ENCODE measurements at regions not wholly inside any gene's neighbourhood (a gene's known extent, or its start where the extent isn't known, plus 50 kb on each side); places are given as distances from the start of the nearest gene placed in this dataset.
"Not testable (repeated sequence)": the region's sequence is repeated elsewhere in the genome, so short reads cannot be mapped to it uniquely, and the experiment has no call there.

GRCh38 chr9:87049929-87050608, 102.8 kb upstream of the GAS1 start:
- DNase-seq: not testable (repeated sequence)

DNA sequence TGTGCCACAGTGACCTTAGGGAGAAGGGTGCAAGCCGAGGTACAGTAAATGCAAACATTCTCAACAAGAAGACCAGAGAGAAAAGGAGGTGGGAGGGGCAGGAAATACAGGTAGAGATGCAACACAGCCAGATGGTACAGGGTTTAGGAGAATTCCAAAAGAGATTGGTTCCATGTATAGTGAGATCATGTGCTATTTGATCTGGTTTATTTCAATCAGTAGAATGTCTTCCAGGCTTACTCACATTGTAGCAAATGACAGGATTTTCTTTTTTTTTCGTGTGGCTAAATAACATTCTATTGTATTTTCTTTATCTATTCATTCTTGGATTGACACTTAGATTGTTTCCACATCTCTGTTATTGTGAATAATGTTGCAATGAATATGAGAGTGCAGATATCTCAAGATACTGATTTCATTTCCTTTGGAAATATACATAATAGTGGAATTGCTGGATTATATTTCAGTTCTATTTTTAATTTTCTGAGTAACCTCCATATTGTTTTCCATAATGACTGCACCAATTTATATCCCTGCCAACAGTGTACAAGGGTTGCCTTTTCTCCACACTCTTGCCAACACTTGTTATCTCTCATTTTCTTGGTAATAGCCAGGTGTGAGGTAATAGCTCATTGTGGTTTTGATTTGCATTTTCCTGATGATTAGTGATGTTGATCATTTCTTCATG, 107.8 kb upstream of the GAS1 start:
- DNase-seq: no peak

GRCh38 chr9:87059772-87060171, 112.5 kb upstream of the GAS1 start:
- DNase-seq: no peak

- no peak for DNase-seq
These were observed 115.4 kb upstream of the GAS1 start for GRCh38 chr9:87062746-87063145.

DNA sequence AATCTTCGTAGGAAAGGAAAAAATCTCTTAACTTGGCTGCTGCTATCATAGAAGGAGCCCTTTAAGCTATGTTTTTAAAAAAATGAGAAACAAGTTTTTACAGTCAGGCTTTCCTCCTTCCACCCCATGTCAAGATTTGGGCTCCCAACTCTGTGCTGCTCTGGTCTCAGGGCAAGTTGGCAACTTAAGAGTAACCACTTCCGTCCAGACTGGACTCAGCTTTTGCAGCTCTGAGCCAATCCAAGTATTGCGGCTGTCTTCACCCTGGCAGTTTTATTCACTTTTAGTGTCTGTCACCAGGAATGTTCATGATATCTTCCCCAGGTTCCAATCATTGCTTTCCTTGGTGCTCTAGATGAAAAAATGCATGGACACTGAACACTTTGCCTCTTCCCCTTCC, 115.9 kb upstream of the GAS1 start:
- DNase-seq: no peak

- DNase-seq: no peak
These were observed 116.6 kb upstream of the GAS1 start for GRCh38 chr9:87063871-87064270.

GRCh38 chr9:87064311-87064710, 117.0 kb upstream of the GAS1 start:
- DNase-seq: no peak

DNA sequence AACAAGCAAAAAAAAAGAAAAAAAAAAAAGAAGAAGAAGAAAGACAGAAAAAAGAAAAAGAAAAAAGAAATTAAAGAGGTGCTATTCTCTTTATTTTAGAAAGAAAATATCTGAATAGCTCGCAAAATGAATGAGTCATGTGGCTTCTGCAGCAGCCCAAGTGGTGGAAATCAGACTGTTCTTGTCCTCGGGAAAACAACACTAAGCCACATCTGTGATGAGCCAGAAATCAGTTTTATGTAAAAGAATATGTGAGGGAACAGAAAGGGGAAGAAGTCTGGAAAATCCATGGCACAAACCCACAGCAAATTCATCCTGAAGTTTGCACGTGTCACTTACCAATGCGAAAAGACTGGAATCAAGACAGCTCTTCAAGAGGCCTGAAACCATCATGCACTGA, 118.7 kb upstream of the GAS1 start:
- no peak for DNase-seq

DNA sequence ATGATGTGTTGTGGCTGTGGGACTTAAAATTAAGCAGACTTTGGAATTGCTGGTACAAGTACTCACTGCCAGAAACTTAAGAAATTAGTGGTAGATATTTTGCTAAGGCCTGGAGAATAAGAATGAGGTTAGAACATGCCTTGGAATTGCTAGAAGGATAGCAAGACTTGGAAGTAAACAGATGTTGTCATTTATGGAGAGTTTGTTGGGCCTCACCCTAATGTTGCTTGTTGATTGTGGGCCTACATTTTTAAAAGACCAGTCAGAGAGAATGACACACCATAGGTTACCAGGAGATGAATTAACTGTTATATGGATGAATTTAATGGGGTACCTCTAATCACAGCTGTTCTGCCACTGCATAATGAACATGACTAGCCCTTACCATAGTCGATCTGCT, 120.1 kb upstream of the GAS1 start:
- no peak for DNase-seq

- DNase-seq: no peak
These were observed 121.0 kb upstream of the GAS1 start for GRCh38 chr9:87068177-87068840.

GRCh38 chr9:87069690-87070089, 122.4 kb upstream of the GAS1 start:
- DNase-seq: no peak

GRCh38 chr9:87070336-87070735, 123.0 kb upstream of the GAS1 start:
- no peak for DNase-seq

- no peak for DNase-seq
These were observed 124.2 kb upstream of the GAS1 start for GRCh38 chr9:87071473-87071872.

DNA sequence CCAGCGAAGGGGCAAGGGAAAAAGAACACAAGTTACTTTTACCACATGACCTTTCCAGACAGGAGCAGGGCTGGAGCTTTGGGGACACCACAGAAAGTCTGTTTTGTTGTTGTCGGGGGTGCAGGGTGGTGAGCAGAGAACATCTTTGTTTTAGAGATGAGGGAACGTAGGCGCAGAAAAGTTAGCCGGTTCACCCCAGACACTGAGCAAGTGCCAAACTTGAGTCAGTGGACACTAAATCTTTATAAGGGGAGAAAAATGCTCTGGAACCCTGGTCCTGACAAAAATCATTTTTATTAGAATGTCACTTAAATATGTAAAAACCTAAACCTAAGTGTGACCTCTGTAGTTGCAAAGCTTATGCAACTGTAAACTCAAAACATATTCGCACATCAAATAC, 126.4 kb upstream of the GAS1 start:
- no peak for DNase-seq

GRCh38 chr9:87075537-87075936, 128.2 kb upstream of the GAS1 start:
- DNase-seq: no peak

- no peak for DNase-seq
These were observed 129.5 kb upstream of the GAS1 start for GRCh38 chr9:87076825-87077224.

GRCh38 chr9:87077986-87078385, 130.7 kb upstream of the GAS1 start:
- DNase-seq: no peak

DNA sequence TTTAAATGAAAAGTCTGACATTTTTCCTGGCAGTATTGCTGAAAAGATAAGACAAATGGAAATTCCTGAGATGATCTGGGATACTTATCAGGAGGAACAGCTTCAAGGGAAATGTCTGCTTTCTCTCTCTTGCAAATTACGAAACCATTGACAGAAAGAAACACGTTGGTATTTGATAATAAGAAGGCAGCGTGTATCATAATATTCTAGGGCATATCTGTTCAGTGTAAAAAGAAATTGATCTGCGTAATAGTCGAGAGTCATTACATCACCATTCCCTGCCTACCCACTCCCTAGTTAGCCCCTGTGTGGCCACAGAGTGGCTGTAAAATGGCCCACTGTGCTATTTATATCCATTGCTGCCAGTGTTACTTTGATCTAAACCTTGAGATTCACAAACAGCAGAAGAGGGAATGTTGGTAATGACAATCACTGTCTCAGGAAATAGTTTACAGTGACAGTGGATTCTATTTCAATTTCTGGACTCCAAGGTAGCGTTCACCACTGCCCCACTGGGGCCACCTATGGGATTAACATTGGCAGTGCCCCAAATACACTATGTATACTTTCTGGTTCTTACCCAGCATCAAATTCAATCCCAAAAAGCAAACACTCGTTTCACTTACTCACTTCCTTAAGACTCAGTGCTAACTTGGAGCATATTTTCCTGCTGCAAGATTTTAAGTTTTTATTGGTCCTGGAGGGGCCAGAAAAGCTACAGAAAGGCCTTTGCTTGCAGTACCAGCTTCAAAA, 133.4 kb upstream of the GAS1 start:
- DNase-seq: no peak

DNA sequence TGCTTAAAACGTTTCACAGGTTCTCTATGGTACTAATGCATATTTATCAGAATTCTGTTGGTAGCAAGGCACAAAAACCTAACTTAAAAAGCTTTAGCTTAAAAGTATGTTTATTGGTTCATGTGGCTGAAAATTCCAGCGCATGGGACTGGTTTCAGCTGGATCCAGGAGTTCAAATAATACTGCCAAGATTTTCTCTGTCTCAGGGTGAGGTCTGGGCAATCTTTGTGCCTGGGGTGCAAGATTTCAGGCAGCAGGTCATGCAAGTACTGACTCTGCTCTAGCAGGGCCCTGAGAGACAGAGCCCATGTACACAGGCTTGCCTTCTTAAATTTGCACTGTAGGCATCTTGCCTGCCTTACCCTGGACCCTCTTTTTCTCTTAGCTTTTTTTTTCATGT, 134.2 kb upstream of the GAS1 start:
- no peak for DNase-seq

GRCh38 chr9:87083986-87084385, 136.7 kb upstream of the GAS1 start:
- DNase-seq: no peak

DNA sequence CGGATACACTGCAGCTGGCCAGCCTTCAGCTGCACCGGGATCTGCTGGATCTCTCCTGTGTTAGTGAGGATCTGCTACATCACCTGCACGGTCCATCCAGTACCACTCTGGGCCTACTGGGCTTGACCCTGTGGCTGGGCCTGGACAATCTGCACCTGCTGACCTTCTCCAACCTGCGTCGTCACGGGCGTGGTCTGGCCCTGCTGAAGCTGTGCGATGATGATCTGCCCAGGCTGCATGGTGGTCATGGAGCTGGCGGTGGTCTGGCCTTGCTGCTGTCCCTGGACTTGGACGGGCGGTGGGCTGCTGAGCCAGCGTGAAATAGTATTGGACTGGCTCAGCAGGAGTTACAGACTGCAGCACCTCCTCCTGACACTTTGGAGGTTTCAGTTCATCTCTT, 137.1 kb upstream of the GAS1 start:
- no peak for DNase-seq

- DNase-seq: no peak
These were observed 137.8 kb upstream of the GAS1 start for GRCh38 chr9:87085073-87085472.

GRCh38 chr9:87085521-87085920, 138.2 kb upstream of the GAS1 start:
- no peak for DNase-seq
